Neural progenitor cell (in vitro differentiated cells): ENCODE measurements at regions not wholly inside any gene's neighbourhood (a gene's known extent, or its start where the extent isn't known, plus 50 kb on each side); places are given as distances from the start of the nearest gene placed in this dataset.

Experiments
- DNase-seq: peaks from one replicate; pipeline ENCODE4 v3.0.0-alpha.2; 2016; ENCODE audit warnings: low spot score
- H2AFZ ChIP-seq: fragments of 200-600 bp; sonication (generic); replicated peaks from 2 replicates; pipeline ENCODE4 v1.6.1; 2016; ENCODE audit warnings: antibody characterized with exemption
- H3F3A ChIP-seq: fragments of 200-600 bp; sonication (generic); 2 replicates; pipeline ENCODE4 v1.6.1; 2016; ENCODE audit warnings: antibody characterized with exemption, low read depth
- H3K27ac ChIP-seq: fragments of 200-600 bp; sonication (generic); 2 replicates; pipeline ENCODE4 v1.5.1; 2016; ENCODE audit warnings: mild to moderate bottlenecking
- H3K27me3 ChIP-seq: fragments of 200-600 bp; sonication (generic); 2 replicates; pipeline ENCODE4 v1.6.1; 2016; ENCODE audit warnings: mild to moderate bottlenecking, moderate library complexity
- H3K36me3 ChIP-seq: fragments of 200-600 bp; sonication (generic); 2 replicates; pipeline ENCODE4 v1.5.1; 2016
- H3K4me1 ChIP-seq: fragments of 200-600 bp; sonication (generic); 2 replicates; pipeline ENCODE4 v1.6.1; 2016; ENCODE audit warnings: mixed run types
- H3K4me2 ChIP-seq: fragments of 200-600 bp; sonication (generic); 2 replicates; pipeline ENCODE4 v1.6.1; 2016
- H3K4me3 ChIP-seq: fragments of 200-600 bp; sonication (generic); 2 replicates; pipeline ENCODE4 v1.5.1; 2016
- H3K79me2 ChIP-seq: fragments of 200-600 bp; sonication (generic); 2 replicates; pipeline ENCODE4 v1.6.1; 2016; ENCODE audit warnings: low read depth
- H3K9ac ChIP-seq: fragments of 200-600 bp; sonication (generic); 2 replicates; pipeline ENCODE4 v1.6.1; 2016
- H3K9me3 ChIP-seq: fragments of 200-600 bp; sonication (generic); 2 replicates; pipeline ENCODE4 v1.5.1; 2016; ENCODE audit warnings: low read depth
- H4K20me1 ChIP-seq: fragments of 200-600 bp; sonication (generic); 2 replicates; pipeline ENCODE4 v1.6.1; 2016; ENCODE audit warnings: low read depth
- H3K27ac Mint-ChIP-seq: 3 replicates; pipeline ENCODE4 v1.8.0; 2021; ENCODE audit warnings: mixed read lengths
- H3K27me3 Mint-ChIP-seq: 2 replicates; pipeline ENCODE4 v1.8.0; 2022; ENCODE audit warnings: low read depth, mild to moderate bottlenecking, inconsistent platforms, moderate library complexity, mixed read lengths; ENCODE audit not compliant: insufficient read depth
- H3K36me3 Mint-ChIP-seq: 3 replicates; pipeline ENCODE4 v1.8.0; 2021; ENCODE audit warnings: mixed read lengths
- H3K4me1 Mint-ChIP-seq: 3 replicates; pipeline ENCODE4 v1.8.0; 2021; ENCODE audit warnings: mixed read lengths
- H3K4me3 Mint-ChIP-seq: 3 replicates; pipeline ENCODE4 v1.8.0; 2021; ENCODE audit warnings: mild to moderate bottlenecking, moderate library complexity, mixed read lengths
- H3K9me3 Mint-ChIP-seq: 3 replicates; pipeline ENCODE4 v1.8.0; 2020; ENCODE audit warnings: mixed read lengths
- CTCF ChIP-seq: fragments of 200-600 bp; sonication (generic); IDR thresholded peaks from 2 replicates; pipeline ENCODE4 v1.5.1; 2017; ENCODE audit warnings: antibody characterized with exemption, mild to moderate bottlenecking
- EZH2 ChIP-seq: fragments of 200-600 bp; sonication (generic); IDR thresholded peaks from 2 replicates; pipeline ENCODE4 v1.6.1; 2017; ENCODE audit warnings: antibody characterized with exemption, mild to moderate bottlenecking, moderate library complexity
- EZH2phosphoT487 ChIP-seq: fragments of 200-600 bp; sonication (generic); IDR thresholded peaks from 2 replicates; pipeline ENCODE4 v1.6.1; 2017; ENCODE audit warnings: antibody characterized with exemption

GRCh38 chr6:146925846-146926245 lies 278.4 kb upstream of the STXBP5 start:
- no peak for DNase-seq
- H3K9me3 Mint-ChIP-seq = no peaks in the 10 kb centered on the region
- H3K4me1 Mint-ChIP-seq = no peaks in the 10 kb centered on the region
- H3K36me3 Mint-ChIP-seq = no peaks in the 10 kb centered on the region
- H3K27me3 Mint-ChIP-seq = peaks cover 2% of the 10 kb centered on the region
- Histone ChIP-seq H3K9ac (no peak overlapping the region), H3K27me3 (no peaks in the 10 kb centered on the region), H2AFZ (no peak overlapping the region), H3F3A (no peaks in the 10 kb centered on the region), H3K4me2 (no peak overlapping the region), H3K9me3 (no peaks in the 10 kb centered on the region), H3K4me3 (no peak overlapping the region), H3K27ac (no peak overlapping the region), H3K36me3 (no peaks in the 10 kb centered on the region), H4K20me1 (no peaks in the 10 kb centered on the region), H3K4me1 (no peaks in the 10 kb centered on the region), H3K79me2 (no peaks in the 10 kb centered on the region)
- no peak overlapping the region for H3K4me3 Mint-ChIP-seq
- no peak for TF ChIP-seq EZH2phosphoT487
- H3K27ac Mint-ChIP-seq = no peak overlapping the region

- no peaks in the 10 kb centered on the region for H3K4me1 Mint-ChIP-seq
- H3K36me3 ChIP-seq = no peaks in the 10 kb centered on the region
- no peak for DNase-seq
Measured at GRCh38 chr6:146928503-146928902, 275.7 kb upstream of the STXBP5 start.

GRCh38 chr6:146931214-146931613 lies 273.0 kb upstream of the STXBP5 start:
- Mint-ChIP-seq H3K4me1 (no peaks in the 10 kb centered on the region), H3K27ac (no peak overlapping the region), H3K9me3 (no peaks in the 10 kb centered on the region), H3K4me3 (no peak overlapping the region), H3K27me3 (no peaks in the 10 kb centered on the region), H3K36me3 (no peaks in the 10 kb centered on the region)
- Histone ChIP-seq H3K27ac (no peak overlapping the region), H4K20me1 (no peaks in the 10 kb centered on the region), H3K79me2 (no peaks in the 10 kb centered on the region), H2AFZ (no peak overlapping the region), H3F3A (no peaks in the 10 kb centered on the region), H3K4me2 (no peak overlapping the region), H3K27me3 (no peaks in the 10 kb centered on the region), H3K9ac (no peak overlapping the region), H3K4me3 (no peak overlapping the region), H3K36me3 (no peaks in the 10 kb centered on the region), H3K4me1 (no peaks in the 10 kb centered on the region), H3K9me3 (no peaks in the 10 kb centered on the region)
- TF ChIP-seq EZH2phosphoT487 (no peak), CTCF (no peak), EZH2 (no peak)
- DNase-seq = no peak

More at GRCh38 chr6:146928503-146928902, 275.7 kb upstream of the STXBP5 start:
- Histone ChIP-seq H3K9me3 (no peaks in the 10 kb centered on the region), H4K20me1 (no peaks in the 10 kb centered on the region), H3K4me3 (no peak overlapping the region), H3K79me2 (no peaks in the 10 kb centered on the region), H2AFZ (no peak overlapping the region), H3K9ac (no peak overlapping the region), H3K4me1 (no peaks in the 10 kb centered on the region), H3K27ac (no peak overlapping the region), H3K4me2 (no peak overlapping the region), H3K27me3 (no peaks in the 10 kb centered on the region), H3F3A (no peaks in the 10 kb centered on the region)
- Mint-ChIP-seq H3K4me3 (no peak overlapping the region), H3K27me3 (no peaks in the 10 kb centered on the region), H3K9me3 (no peaks in the 10 kb centered on the region), H3K27ac (no peak overlapping the region), H3K36me3 (no peaks in the 10 kb centered on the region)
- TF ChIP-seq EZH2phosphoT487 = no peak
- TF ChIP-seq EZH2 = no peak
- no peak for TF ChIP-seq CTCF

GRCh38 chr6:146937316-146937715 lies 266.9 kb upstream of the STXBP5 start:
- Mint-ChIP-seq H3K4me1 (no peaks in the 10 kb centered on the region), H3K9me3 (no peaks in the 10 kb centered on the region), H3K27ac (no peak overlapping the region), H3K4me3 (no peak overlapping the region), H3K27me3 (peaks cover 2% of the 10 kb centered on the region), H3K36me3 (no peaks in the 10 kb centered on the region)
- no peak overlapping the region for H3K9ac ChIP-seq
- H3K4me3 ChIP-seq = no peak overlapping the region
- no peak for TF ChIP-seq EZH2phosphoT487
- no peak for TF ChIP-seq EZH2
- no peak for TF ChIP-seq CTCF
- no peaks in the 10 kb centered on the region for H3K27me3 ChIP-seq
- H3K4me1 ChIP-seq = no peaks in the 10 kb centered on the region
- H3K27ac ChIP-seq = no peak overlapping the region
- H3K79me2 ChIP-seq = no peaks in the 10 kb centered on the region
- no peaks in the 10 kb centered on the region for H3K9me3 ChIP-seq
- no peak overlapping the region for H3K4me2 ChIP-seq
- no peaks in the 10 kb centered on the region for H3K36me3 ChIP-seq
- H4K20me1 ChIP-seq = no peaks in the 10 kb centered on the region
- DNase-seq = no peak
- H2AFZ ChIP-seq = no peak overlapping the region
- no peaks in the 10 kb centered on the region for H3F3A ChIP-seq
